T-helper 17 cell (primary cell): ENCODE measurements at regions not wholly inside any gene's neighbourhood (a gene's known extent, or its start where the extent isn't known, plus 50 kb on each side); places are given as distances from the start of the nearest gene placed in this dataset.

Experiments
- ATAC-seq: fragments of 150-1000 bp; cut with Tn5 transposase; 2 replicates; pipeline ENCODE4 v1.10.0; 2021; ENCODE audit warnings: mild to moderate bottlenecking, moderate library complexity
- DNase-seq, 3 donors: peaks; one replicate each; pipeline versions ENCODE4 v3.0.0 to v3.0.0-alpha.2; 2020 to 2021
- H3K9me3 ChIP-seq: one replicate; pipeline ENCODE4 v1.7.0; 2013; ENCODE audit warnings: low read length, mild to moderate bottlenecking; ENCODE audit not compliant: control insufficient read depth, poor library complexity, severe bottlenecking
- H3K27ac Mint-ChIP-seq: one replicate; pipeline ENCODE4 v1.8.0; 2022; ENCODE audit warnings: mild to moderate bottlenecking, moderate library complexity, mixed read lengths
- H3K27me3 Mint-ChIP-seq: one replicate; pipeline ENCODE4 v1.8.0; 2022; ENCODE audit warnings: mixed read lengths
- H3K36me3 Mint-ChIP-seq: one replicate; pipeline ENCODE4 v1.8.0; 2022; ENCODE audit warnings: low read depth, mixed read lengths
- H3K4me1 Mint-ChIP-seq: one replicate; pipeline ENCODE4 v1.8.0; 2022; ENCODE audit warnings: mild to moderate bottlenecking, mixed read lengths
- H3K4me3 Mint-ChIP-seq: one replicate; pipeline ENCODE4 v1.8.0; 2022; ENCODE audit warnings: mild to moderate bottlenecking, moderate library complexity, mixed read lengths

GRCh38 chr16:76748461-76749348, 442.3 kb upstream of the MON1B start:
- DNase-seq (no peak), ATAC-seq (no peak)
- H3K27ac Mint-ChIP-seq, result no peak overlapping the region
- no peaks in the 10 kb centered on the region for H3K9me3 ChIP-seq
- H3K36me3 Mint-ChIP-seq, result no peaks in the 10 kb centered on the region
- H3K4me1 Mint-ChIP-seq, result no peaks in the 10 kb centered on the region
- no peak overlapping the region for H3K4me3 Mint-ChIP-seq
- H3K27me3 Mint-ChIP-seq, result no peaks in the 10 kb centered on the region

GRCh38 chr16:76749780-76750375, 441.1 kb upstream of the MON1B start:
- Mint-ChIP-seq H3K27me3 (no peaks in the 10 kb centered on the region), H3K4me1 (no peaks in the 10 kb centered on the region)

GRCh38 chr16:76755496-76755895, 435.5 kb upstream of the MON1B start:
- H3K4me1 Mint-ChIP-seq, result no peaks in the 10 kb centered on the region
- no peaks in the 10 kb centered on the region for H3K9me3 ChIP-seq
- ATAC-seq (no peak), DNase-seq (no peak)
- H3K4me3 Mint-ChIP-seq, result no peak overlapping the region
- H3K27ac Mint-ChIP-seq, result no peak overlapping the region
- H3K27me3 Mint-ChIP-seq, result no peaks in the 10 kb centered on the region
- H3K36me3 Mint-ChIP-seq, result no peaks in the 10 kb centered on the region

More at GRCh38 chr16:76749780-76750375, 441.1 kb upstream of the MON1B start:
- no peaks in the 10 kb centered on the region for H3K9me3 ChIP-seq
- H3K4me3 Mint-ChIP-seq, result no peak overlapping the region
- ATAC-seq (no peak), DNase-seq (no peak)
- H3K36me3 Mint-ChIP-seq, result no peaks in the 10 kb centered on the region
- no peak overlapping the region for H3K27ac Mint-ChIP-seq

GRCh38 chr16:76756423-76756822, 434.6 kb upstream of the MON1B start:
- ATAC-seq, result no peak
- H3K4me3 Mint-ChIP-seq, result no peak overlapping the region
- H3K27ac Mint-ChIP-seq, result no peak overlapping the region

GRCh38 chr16:76756951-76757350, 434.0 kb upstream of the MON1B start:
- no peaks in the 10 kb centered on the region for H3K27me3 Mint-ChIP-seq
- no peaks in the 10 kb centered on the region for H3K36me3 Mint-ChIP-seq
- H3K9me3 ChIP-seq, result no peaks in the 10 kb centered on the region
- ATAC-seq, result no peak
- no peak for DNase-seq
- no peaks in the 10 kb centered on the region for H3K4me1 Mint-ChIP-seq
- H3K27ac Mint-ChIP-seq, result no peak overlapping the region
- no peak overlapping the region for H3K4me3 Mint-ChIP-seq

More at GRCh38 chr16:76756423-76756822, 434.6 kb upstream of the MON1B start:
- no peaks in the 10 kb centered on the region for H3K9me3 ChIP-seq
- Mint-ChIP-seq H3K36me3 (no peaks in the 10 kb centered on the region), H3K4me1 (no peaks in the 10 kb centered on the region), H3K27me3 (no peaks in the 10 kb centered on the region)
- DNase-seq, result no peak

- no peaks in the 10 kb centered on the region for H3K36me3 Mint-ChIP-seq
- H3K4me3 Mint-ChIP-seq, result no peak overlapping the region
- DNase-seq, result no peak
- no peak overlapping the region for H3K27ac Mint-ChIP-seq
- H3K27me3 Mint-ChIP-seq, result no peaks in the 10 kb centered on the region
- H3K9me3 ChIP-seq, result no peaks in the 10 kb centered on the region
- H3K4me1 Mint-ChIP-seq, result no peaks in the 10 kb centered on the region
- ATAC-seq, result no peak
Observed at GRCh38 chr16:76766538-76766937, 424.5 kb upstream of the MON1B start.

- no peaks in the 10 kb centered on the region for H3K27me3 Mint-ChIP-seq
- no peak overlapping the region for H3K27ac Mint-ChIP-seq
- ATAC-seq (no peak), DNase-seq (no peak)
- no peak overlapping the region for H3K4me3 Mint-ChIP-seq
- no peaks in the 10 kb centered on the region for H3K36me3 Mint-ChIP-seq
- no peaks in the 10 kb centered on the region for H3K4me1 Mint-ChIP-seq
- no peaks in the 10 kb centered on the region for H3K9me3 ChIP-seq
Observed at GRCh38 chr16:76768316-76768715, 422.7 kb upstream of the MON1B start.

GRCh38 chr16:76768948-76769347, 422.0 kb upstream of the MON1B start:
- ATAC-seq (no peak), DNase-seq (no peak)
- no peaks in the 10 kb centered on the region for H3K9me3 ChIP-seq
- Mint-ChIP-seq H3K4me3 (no peak overlapping the region), H3K36me3 (no peaks in the 10 kb centered on the region), H3K27ac (no peak overlapping the region), H3K4me1 (no peaks in the 10 kb centered on the region), H3K27me3 (no peaks in the 10 kb centered on the region)

- Mint-ChIP-seq H3K27me3 (no peaks in the 10 kb centered on the region), H3K27ac (no peak overlapping the region), H3K4me3 (no peak overlapping the region), H3K36me3 (no peaks in the 10 kb centered on the region), H3K4me1 (no peaks in the 10 kb centered on the region)
- DNase-seq (no peak), ATAC-seq (no peak)
- no peaks in the 10 kb centered on the region for H3K9me3 ChIP-seq
Observed at GRCh38 chr16:76771216-76771615, 419.8 kb upstream of the MON1B start.

- Mint-ChIP-seq H3K27ac (no peak overlapping the region), H3K27me3 (no peaks in the 10 kb centered on the region), H3K4me1 (no peaks in the 10 kb centered on the region), H3K4me3 (no peak overlapping the region), H3K36me3 (no peaks in the 10 kb centered on the region)
- no peak for ATAC-seq
- DNase-seq, result no peak
- no peaks in the 10 kb centered on the region for H3K9me3 ChIP-seq
Observed at GRCh38 chr16:76777721-76778465, 413.1 kb upstream of the MON1B start.

- ATAC-seq (no peak), DNase-seq (no peak)
- no peaks in the 10 kb centered on the region for H3K36me3 Mint-ChIP-seq
- no peaks in the 10 kb centered on the region for H3K4me1 Mint-ChIP-seq
- H3K9me3 ChIP-seq, result no peaks in the 10 kb centered on the region
- H3K27ac Mint-ChIP-seq, result no peak overlapping the region
- no peaks in the 10 kb centered on the region for H3K27me3 Mint-ChIP-seq
- no peak overlapping the region for H3K4me3 Mint-ChIP-seq
Observed at GRCh38 chr16:76780556-76780955, 410.4 kb upstream of the MON1B start.

GRCh38 chr16:76784530-76784929, 406.5 kb upstream of the MON1B start:
- Mint-ChIP-seq H3K36me3 (no peaks in the 10 kb centered on the region), H3K4me3 (no peak overlapping the region), H3K4me1 (no peaks in the 10 kb centered on the region), H3K27me3 (no peaks in the 10 kb centered on the region), H3K27ac (no peak overlapping the region)
- H3K9me3 ChIP-seq, result no peaks in the 10 kb centered on the region
- no peak for ATAC-seq
- no peak for DNase-seq

- Mint-ChIP-seq H3K27ac (no peak overlapping the region), H3K27me3 (no peaks in the 10 kb centered on the region)
Observed at GRCh38 chr16:76787394-76787793, 403.6 kb upstream of the MON1B start.

More at GRCh38 chr16:76787394-76787793, 403.6 kb upstream of the MON1B start:
- Mint-ChIP-seq H3K4me3 (no peak overlapping the region), H3K36me3 (no peaks in the 10 kb centered on the region), H3K4me1 (no peaks in the 10 kb centered on the region)
- no peak for DNase-seq
- ATAC-seq, result no peak
- H3K9me3 ChIP-seq, result no peaks in the 10 kb centered on the region
